HepG2 (cell line): ENCODE measurements at regions not wholly inside any gene's neighbourhood (a gene's known extent, or its start where the extent isn't known, plus 50 kb on each side); places are given as distances from the start of the nearest gene placed in this dataset.

Source experiments
- ATAC-seq: fragments of 200-7000 bp; cut with Tn5 transposase; 3 replicates; pipeline ENCODE4 v1.9.1; 2020; ENCODE audit warnings: mild to moderate bottlenecking, moderate library complexity
- BruUV-seq: library from RNA; stranded (reverse); fragments of 400-500 nt; replicated peaks from 2 replicates; lab custom pipeline; 2021; lab: Mats Ljungman, UMichigan
- CTCF ChIA-PET: fragments of 300-600 bp; formaldehyde crosslinking; extraction: SDS; loops from one replicate; lab custom pipeline; 2021; ENCODE audit warnings: low total read pairs, inconsistent platforms, low intra/inter-chr PET ratio; lab: Yijun Ruan, JAX
- POLR2A ChIA-PET: fragments of 350-600 bp; sonication (Branson Sonifier 250); formaldehyde crosslinking; loops from one replicate; lab custom pipeline; 2020; ENCODE audit warnings: antibody characterized with exemption, inconsistent platforms; lab: Yijun Ruan, JAX
- DNase-seq: peaks from one replicate; pipeline ENCODE4 v3.0.0-alpha.2; 2015; ENCODE audit warnings: low spot score
- FAIRE-seq: peaks from 3 replicates; lab custom pipeline; 2011; peaks lifted over from hg19 to GRCh38; lab: Jason Lieb, UNC
- H2AFZ ChIP-seq: one replicate; pipeline ENCODE4 v1.6.1; 2011; ENCODE audit warnings: low read length, inconsistent platforms
- H3K27ac ChIP-seq: fragments of 300-600 bp; 3 replicates; pipeline ENCODE4 v1.8.0; 2011; ENCODE audit warnings: mixed run types, mild to moderate bottlenecking, mixed read lengths, low read length, inconsistent platforms; ENCODE audit not compliant: insufficient read depth; ENCODE audit errors: extremely low read length
- H3K27me3 ChIP-seq, 2 experiments: fragments of 200-600 bp in 1 of 2; 2 replicates in 1 of 2; 3 replicates in 1 of 2; pipeline versions ENCODE4 v1.6.0 to v1.8.0; 2011; ENCODE audit warnings: low read length in 2 of 2, mild to moderate bottlenecking in 2 of 2, moderate library complexity in 2 of 2, inconsistent platforms in 1 of 2; ENCODE audit not compliant: insufficient read depth in 2 of 2, control insufficient read depth in 1 of 2
- H3K36me3 ChIP-seq, 2 experiments: fragments of 200-600 bp in 1 of 2; replicated peaks in 1 of 2; 2 replicates in 1 of 2; 3 replicates in 1 of 2; pipeline versions ENCODE4 v1.5.1 to v1.8.0; 2011; ENCODE audit warnings: low read length in 2 of 2, inconsistent platforms in 1 of 2; ENCODE audit not compliant: insufficient read depth in 2 of 2, control insufficient read depth in 1 of 2
- H3K4me1 ChIP-seq: 2 replicates; pipeline ENCODE4 v1.5.1; 2012; ENCODE audit warnings: low read length, inconsistent platforms; ENCODE audit not compliant: insufficient read depth
- H3K4me2 ChIP-seq: 2 replicates; pipeline ENCODE4 v1.6.0; 2011; ENCODE audit warnings: low read depth, low read length, inconsistent platforms
- H3K4me3 ChIP-seq, 3 experiments: fragments of 200-600 bp in 1 of 3; sonication (generic), shearing (Covaris generic) in 1 of 3; replicated peaks in 1 of 3; 2 replicates each; pipeline ENCODE4 v1.5.1; 2011 to 2016; ENCODE audit warnings: low read length in 3 of 3, inconsistent platforms in 2 of 3, low read depth in 2 of 3, mild to moderate bottlenecking in 2 of 3, control low read depth in 1 of 3, mixed read lengths in 1 of 3; ENCODE audit not compliant: insufficient read depth in 1 of 3
- H3K79me2 ChIP-seq: one replicate; pipeline ENCODE4 v1.6.1; 2011; ENCODE audit warnings: low read length, inconsistent platforms; ENCODE audit not compliant: insufficient read depth
- H3K9ac ChIP-seq: 2 replicates; pipeline ENCODE4 v1.6.0; 2011; ENCODE audit warnings: mild to moderate bottlenecking, low read depth, low read length, inconsistent platforms; ENCODE audit not compliant: insufficient read depth
- H3K9me3 ChIP-seq: 2 replicates; pipeline ENCODE4 v1.5.1; 2012; ENCODE audit warnings: mild to moderate bottlenecking, low read length
- H4K20me1 ChIP-seq: 2 replicates; pipeline ENCODE4 v1.6.0; 2011; ENCODE audit warnings: inconsistent platforms, mild to moderate bottlenecking, low read length, moderate library complexity; ENCODE audit not compliant: insufficient read depth
- MBD4 ChIP-seq: IDR thresholded peaks from 2 replicates; pipeline ENCODE4 v1.6.1; 2012; ENCODE audit warnings: low read length, inconsistent platforms, borderline replicate concordance
- PHF20 ChIP-seq: sonication (generic); formaldehyde crosslinking; IDR thresholded peaks from 2 replicates; pipeline ENCODE4 v1.5.0; 2020; ENCODE audit warnings: mild to moderate bottlenecking, missing genetic modification reagents
- ZNF431 ChIP-seq: sonication (generic); formaldehyde crosslinking; IDR thresholded peaks from 2 replicates; pipeline ENCODE4 v1.9.0; 2022; ENCODE audit warnings: missing genetic modification reagents, low read depth, mild to moderate bottlenecking, borderline replicate concordance
- WGBS: methylation state at CpG from one replicate; pipeline ENCODE4 v1.1.6; 2017; ENCODE audit warnings: low lambda C conversion rate; 5-methylcytosine and 5-hydroxymethylcytosine counted together
- in situ Hi-C: cut with HindIII; loops from 2 replicates; pipeline ENCODE4 v1.10.0; 2017; ENCODE audit warnings: low pct_unique_long_range_greater_than_20kb; ENCODE audit not compliant: extremely low pct_ligation_motif_present
- intact Hi-C: fragments of 100-400 bp; cut with micrococcal nuclease; formaldehyde crosslinking; loops from one replicate; pipeline ENCODE4 v1.10.0; 2022; ENCODE audit not compliant: unreplicated experiment
- TF ChIP-seq, protein P1 (sequence below): sonication (generic); formaldehyde crosslinking; IDR thresholded peaks from 2 replicates; pipeline ENCODE4 v1.5.0; 2020; ENCODE audit warnings: mild to moderate bottlenecking, low read depth, missing genetic modification reagents, borderline replicate concordance
- TF ChIP-seq, protein P2 (sequence below): sonication (generic); formaldehyde crosslinking; IDR thresholded peaks from 2 replicates; pipeline ENCODE4 v1.4.0; 2020; ENCODE audit warnings: missing genetic modification reagents

DNA sequence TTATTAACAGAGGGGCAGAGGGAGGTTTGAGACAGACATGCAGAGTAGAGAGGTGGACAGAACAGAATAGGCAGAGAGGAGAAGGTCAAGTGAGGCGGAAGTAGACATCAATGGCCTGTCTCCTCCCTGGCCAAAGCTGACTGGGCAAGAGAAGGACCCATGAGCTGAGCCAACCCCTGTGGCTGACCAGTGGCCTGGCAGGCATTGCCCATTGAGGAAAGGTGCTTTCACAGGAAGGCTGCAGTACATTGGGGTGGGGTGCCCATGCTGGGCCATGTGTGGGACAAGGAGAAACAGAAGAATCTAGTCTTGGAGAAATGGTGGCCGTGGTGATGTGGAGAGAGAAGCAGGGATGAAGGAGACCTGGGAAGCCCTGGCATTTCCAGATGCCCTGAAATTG, 76.0 kb downstream of the MYEOV start:
- intact Hi-C loops (no loop called here), in situ Hi-C loops (no loop called here)
- POLR2A ChIA-PET = no interaction called here
- FAIRE-seq = no peak
- H3K9me3 ChIP-seq = peaks cover 5% of the 10 kb centered on the region; the same call in 1 of the 2 replicates
- WGBS = 36% methylated on average over 2 of the region's 2 CpGs
- H3K27ac ChIP-seq = no peak overlapping the region
- DNase-seq = no peak
- no peak overlapping the region for H2AFZ ChIP-seq
- peaks cover 12% of the 10 kb centered on the region for H3K4me1 ChIP-seq
- H3K9ac ChIP-seq = no peak overlapping the region
- no peak overlapping the region for H3K4me3 ChIP-seq
- BruUV-seq = no TSS peak
- CTCF ChIA-PET = no interaction called here
- H3K36me3 ChIP-seq = no peaks in the 10 kb centered on the region
- no peak overlapping the region for H3K4me2 ChIP-seq
- no peaks in the 10 kb centered on the region for H3K79me2 ChIP-seq
- H3K27me3 ChIP-seq = peaks cover 4 to 28% of the 10 kb centered on the region in 2 experiments; a peak in 3 of 5 replicates
- no peak for ATAC-seq
- no peaks in the 10 kb centered on the region for H4K20me1 ChIP-seq
- TF ChIP-seq MBD4 (no peak), PHF20 (CRISPR knock-in tag) (no peak)

DNA sequence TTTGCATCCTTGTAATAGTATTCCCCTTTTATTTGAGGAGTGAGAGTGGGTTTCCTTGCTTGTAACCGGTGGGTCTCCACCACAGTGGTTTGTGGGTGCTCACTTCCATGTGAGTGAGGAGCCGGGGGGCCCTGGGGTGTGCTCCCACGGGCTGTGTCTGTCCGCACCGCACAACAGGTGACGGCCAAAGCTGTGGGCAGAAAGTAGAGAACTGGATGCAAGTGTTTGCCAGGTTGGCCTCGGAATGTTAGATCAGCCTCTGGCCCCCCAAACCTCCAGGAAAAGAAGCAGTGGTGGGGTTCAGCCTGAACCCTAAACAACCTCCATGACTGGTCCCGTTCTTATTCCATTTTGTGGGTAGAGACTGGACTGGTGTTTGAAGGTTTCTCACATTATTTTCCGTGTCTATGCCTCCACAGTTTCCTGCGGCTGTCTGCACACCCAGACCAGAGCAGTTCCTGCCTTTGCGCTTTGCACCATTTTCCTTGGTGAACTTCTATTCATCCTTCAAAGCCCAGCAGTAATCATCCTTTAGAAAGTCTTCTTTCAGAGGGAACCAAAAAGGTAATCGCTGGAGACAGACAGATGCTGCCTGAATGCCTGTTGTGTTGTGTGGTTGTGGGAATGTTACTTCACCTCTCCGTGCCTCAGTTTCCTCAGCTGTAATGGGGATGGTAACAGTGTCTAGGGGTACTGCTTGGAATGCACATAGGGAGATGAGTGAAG, 77.2 kb downstream of the MYEOV start:
- TF ChIP-seq, protein P1, sequence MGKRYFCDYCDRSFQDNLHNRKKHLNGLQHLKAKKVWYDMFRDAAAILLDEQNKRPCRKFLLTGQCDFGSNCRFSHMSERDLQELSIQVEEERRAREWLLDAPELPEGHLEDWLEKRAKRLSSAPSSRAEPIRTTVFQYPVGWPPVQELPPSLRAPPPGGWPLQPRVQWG (CRISPR knock-in tag) = no peak
- TF ChIP-seq, protein P2, sequence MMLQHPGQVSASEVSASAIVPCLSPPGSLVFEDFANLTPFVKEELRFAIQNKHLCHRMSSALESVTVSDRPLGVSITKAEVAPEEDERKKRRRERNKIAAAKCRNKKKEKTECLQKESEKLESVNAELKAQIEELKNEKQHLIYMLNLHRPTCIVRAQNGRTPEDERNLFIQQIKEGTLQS = no peak
- TF ChIP-seq ZNF431 (CRISPR knock-in tag) = no peak
- H3K79me2 ChIP-seq = no peaks in the 10 kb centered on the region
- no peak overlapping the region for H3K9ac ChIP-seq
- no TSS peak for BruUV-seq
- FAIRE-seq (no peak), ATAC-seq (no peak), DNase-seq (no peak)
- H3K4me2 ChIP-seq = no peak overlapping the region
- POLR2A ChIA-PET = no interaction called here
- no peak overlapping the region for H3K27ac ChIP-seq
- no peak overlapping the region for H3K4me3 ChIP-seq
- no peaks in the 10 kb centered on the region for H4K20me1 ChIP-seq
- no peak overlapping the region for H2AFZ ChIP-seq
- 45% methylated on average over 12 of the region's 13 CpGs for WGBS
- H3K9me3 ChIP-seq = peaks cover 5% of the 10 kb centered on the region; the same call in 1 of the 2 replicates
- H3K36me3 ChIP-seq = no peaks in the 10 kb centered on the region
- peaks cover 6 to 33% of the 10 kb centered on the region in 2 experiments; a peak in 3 of 5 replicates for H3K27me3 ChIP-seq
- in situ Hi-C loops = no loop called here
- peaks cover 21% of the 10 kb centered on the region for H3K4me1 ChIP-seq
- intact Hi-C loops = no loop called here
- CTCF ChIA-PET = no interaction called here
